H9 (cell line): ENCODE measurements at regions not wholly inside any gene's neighbourhood (a gene's known extent, or its start where the extent isn't known, plus 50 kb on each side); places are given as distances from the start of the nearest gene placed in this dataset.

ENCODE experiments used
- DNase-seq: peaks from one replicate; pipeline ENCODE4 v3.0.0-alpha.2; 2017
- H2AFZ ChIP-seq: one replicate; pipeline ENCODE4 v1.6.1; 2013; ENCODE audit warnings: mild to moderate bottlenecking, low read length, control low read depth, moderate library complexity
- H2AK5ac ChIP-seq: 2 replicates; pipeline ENCODE4 v1.6.1; 2013; ENCODE audit warnings: low read length, control low read depth, mixed read lengths; ENCODE audit not compliant: insufficient read length
- H2BK120ac ChIP-seq: one replicate; pipeline ENCODE4 v1.6.1; 2013; ENCODE audit warnings: low read depth, mild to moderate bottlenecking, low read length, control low read depth, inconsistent platforms; ENCODE audit not compliant: poor library complexity, severe bottlenecking
- H2BK12ac ChIP-seq: 2 replicates; pipeline ENCODE4 v1.6.1; 2013; ENCODE audit warnings: low read length, control low read depth, mixed read lengths, low read depth; ENCODE audit not compliant: insufficient read length
- H2BK15ac ChIP-seq: 2 replicates; pipeline ENCODE4 v1.6.1; 2013; ENCODE audit warnings: low read depth, low read length, control low read depth
- H2BK20ac ChIP-seq: one replicate; pipeline ENCODE4 v1.6.1; 2013; ENCODE audit warnings: low read depth, mild to moderate bottlenecking, low read length, control low read depth, inconsistent platforms; ENCODE audit not compliant: poor library complexity, severe bottlenecking
- H2BK5ac ChIP-seq: 2 replicates; pipeline ENCODE4 v1.6.1; 2013; ENCODE audit warnings: low read length, control low read depth, mixed read lengths; ENCODE audit not compliant: insufficient read length
- H3K14ac ChIP-seq: 2 replicates; pipeline ENCODE4 v1.6.1; 2013; ENCODE audit warnings: low read length, control low read depth; ENCODE audit not compliant: insufficient read depth
- H3K18ac ChIP-seq: 2 replicates; pipeline ENCODE4 v1.6.1; 2013; ENCODE audit warnings: low read depth, mild to moderate bottlenecking, mixed read lengths, low read length, control low read depth; ENCODE audit not compliant: insufficient read length
- H3K23ac ChIP-seq: 2 replicates; pipeline ENCODE4 v1.6.1; 2013; ENCODE audit warnings: low read length, control low read depth, mixed read lengths, low read depth; ENCODE audit not compliant: insufficient read length
- H3K23me2 ChIP-seq: 2 replicates; pipeline ENCODE4 v1.6.1; 2013; ENCODE audit warnings: low read depth, mild to moderate bottlenecking, mixed read lengths, low read length, control low read depth; ENCODE audit not compliant: insufficient read length, poor library complexity, severe bottlenecking
- H3K27ac ChIP-seq: 2 replicates; pipeline ENCODE4 v1.5.1; 2013; ENCODE audit warnings: low read length, control low read depth, mixed read lengths, low read depth; ENCODE audit not compliant: insufficient read length
- H3K27me3 ChIP-seq: 2 replicates; pipeline ENCODE4 v1.6.1; 2013; ENCODE audit warnings: low read length, control low read depth, inconsistent platforms; ENCODE audit not compliant: insufficient read depth
- H3K4ac ChIP-seq: 2 replicates; pipeline ENCODE4 v1.6.1; 2013; ENCODE audit warnings: low read depth, mild to moderate bottlenecking, control low read depth, inconsistent platforms, low read length, moderate library complexity
- H3K4me1 ChIP-seq: 2 replicates; pipeline ENCODE4 v1.6.1; 2013; ENCODE audit warnings: low read length, control low read depth, inconsistent platforms; ENCODE audit not compliant: insufficient read depth
- H3K4me2 ChIP-seq: 2 replicates; pipeline ENCODE4 v1.6.1; 2013; ENCODE audit warnings: low read length, control low read depth, mixed read lengths; ENCODE audit not compliant: insufficient read length, insufficient read depth
- H3K56ac ChIP-seq: 2 replicates; pipeline ENCODE4 v1.6.1; 2013; ENCODE audit warnings: low read depth, mild to moderate bottlenecking, mixed read lengths, low read length, control low read depth; ENCODE audit not compliant: insufficient read length
- H3K79me1 ChIP-seq: 2 replicates; pipeline ENCODE4 v1.6.1; 2013; ENCODE audit warnings: low read depth, mild to moderate bottlenecking, moderate library complexity, low read length, control low read depth, inconsistent platforms; ENCODE audit not compliant: insufficient read depth, poor library complexity, severe bottlenecking
- H3K79me2 ChIP-seq: 2 replicates; pipeline ENCODE4 v1.6.1; 2013; ENCODE audit warnings: low read length, control low read depth, inconsistent platforms; ENCODE audit not compliant: insufficient read depth
- H3K9ac ChIP-seq: 2 replicates; pipeline ENCODE4 v1.6.1; 2013; ENCODE audit warnings: low read length, control low read depth, mixed read lengths; ENCODE audit not compliant: insufficient read length; ENCODE audit errors: extremely low read depth
- H3K9me3 ChIP-seq: one replicate; pipeline ENCODE4 v1.6.1; 2013; ENCODE audit warnings: low read depth, low read length, inconsistent platforms; ENCODE audit not compliant: control insufficient read depth
- H3T11ph ChIP-seq: one replicate; pipeline ENCODE4 v1.6.1; 2013; ENCODE audit warnings: mild to moderate bottlenecking, low read length, control low read depth, inconsistent platforms
- H4K20me1 ChIP-seq: one replicate; pipeline ENCODE4 v1.6.1; 2013; ENCODE audit not compliant: control insufficient read depth, insufficient read length, insufficient read depth
- H4K5ac ChIP-seq: 2 replicates; pipeline ENCODE4 v1.6.1; 2013; ENCODE audit warnings: low read depth, mild to moderate bottlenecking, mixed read lengths, low read length, control low read depth; ENCODE audit not compliant: insufficient read length
- H4K8ac ChIP-seq: replicated peaks from 2 replicates; pipeline ENCODE4 v1.6.1; 2013; ENCODE audit warnings: low read length, control low read depth, mixed read lengths, low read depth; ENCODE audit not compliant: insufficient read length
- H4K91ac ChIP-seq: 2 replicates; pipeline ENCODE4 v1.6.1; 2013; ENCODE audit warnings: low read depth, mild to moderate bottlenecking, moderate library complexity, mixed read lengths, low read length, control low read depth; ENCODE audit not compliant: insufficient read length
- H3K27ac Mint-ChIP-seq, 3 experiments: 2 replicates in 2 of 3; 3 replicates in 1 of 3; pipeline ENCODE4 v1.8.0; 2020 to 2021; ENCODE audit warnings: mixed read lengths in 3 of 3, mild to moderate bottlenecking in 1 of 3, moderate library complexity in 1 of 3
- H3K27me3 Mint-ChIP-seq: 2 replicates; pipeline ENCODE4 v1.8.0; 2021; ENCODE audit warnings: low read depth, mild to moderate bottlenecking, moderate library complexity, mixed read lengths
- H3K36me3 Mint-ChIP-seq, 3 experiments: 2 replicates in 2 of 3; 3 replicates in 1 of 3; pipeline ENCODE4 v1.8.0; 2020 to 2021; ENCODE audit warnings: low read depth in 3 of 3, mixed read lengths in 3 of 3; ENCODE audit not compliant: insufficient read depth in 1 of 3
- H3K4me1 Mint-ChIP-seq, 2 experiments: 2 replicates each; pipeline ENCODE4 v1.8.0; 2020; ENCODE audit warnings: mixed read lengths in 2 of 2
- H3K4me3 Mint-ChIP-seq, 2 experiments: 2 replicates in 1 of 2; 3 replicates in 1 of 2; pipeline ENCODE4 v1.8.0; 2020 to 2021; ENCODE audit warnings: mild to moderate bottlenecking in 2 of 2, mixed read lengths in 2 of 2, moderate library complexity in 1 of 2
- H3K9me3 Mint-ChIP-seq, 2 experiments: 2 replicates in 1 of 2; 3 replicates in 1 of 2; pipeline ENCODE4 v1.8.0; 2020; ENCODE audit warnings: mild to moderate bottlenecking in 2 of 2, mixed read lengths in 2 of 2, moderate library complexity in 1 of 2
- CTCF ChIP-seq: fragments of 200-600 bp; sonication (generic); conservative IDR thresholded peaks from 3 replicates; pipeline ENCODE4 v1.8.0; 2021; ENCODE audit warnings: antibody characterized with exemption, mild to moderate bottlenecking
- WGBS: extraction: QIAGEN DNeasy Blood & Tissue Kit; methylation state at CpG from one replicate; pipeline ENCODE4 v1.1.7; 2013; ENCODE audit warnings: missing lambda C conversion rate, low lambda C conversion rate, mixed read lengths; ENCODE audit not compliant: insufficient read length; ENCODE audit errors: extremely low coverage; 5-methylcytosine and 5-hydroxymethylcytosine counted together

- TF ChIP-seq CTCF: no peak
- Histone ChIP-seq H4K5ac (no peak overlapping the region), H3K27ac (no peak overlapping the region), H3K23me2 (no peaks in the 10 kb centered on the region), H4K8ac (no peak overlapping the region), H2AFZ (no peak overlapping the region), H4K20me1 (no peaks in the 10 kb centered on the region), H2BK12ac (no peak overlapping the region), H3K4me2 (no peak overlapping the region), H4K91ac (no peak overlapping the region), H3K9me3 (no peaks in the 10 kb centered on the region), H3K23ac (no peak overlapping the region), H3K18ac (no peak overlapping the region), H2BK15ac (no peak overlapping the region), H3K14ac (no peak overlapping the region), H3K4me1 (peaks cover 13% of the 10 kb centered on the region; the same call in 1 of the 2 replicates), H3K79me2 (no peaks in the 10 kb centered on the region), H3K27me3 (no peaks in the 10 kb centered on the region), H2BK120ac (no peak overlapping the region), H3K56ac (no peak overlapping the region), H3K9ac (no peak overlapping the region), H2AK5ac (no peak overlapping the region), H2BK5ac (no peak overlapping the region), H3K4ac (no peak overlapping the region), H3T11ph (no peak overlapping the region), H2BK20ac (no peak overlapping the region), H3K79me1 (no peaks in the 10 kb centered on the region)
- no CpG with 5 or more reads among the region's 2 CpGs for WGBS
- Mint-ChIP-seq H3K9me3 (no peaks in the 10 kb centered on the region), H3K36me3 (no peaks in the 10 kb centered on the region; a peak in 1 of 7 replicates), H3K27ac (peak overlapping the region in 1 of 3 experiments; percentile 63; a peak in 2 of 7 replicates), H3K4me3 (no peak overlapping the region), H3K4me1 (peaks cover 23 to 29% of the 10 kb centered on the region in 2 experiments), H3K27me3 (peaks cover 1% of the 10 kb centered on the region; the same call in 1 of the 2 replicates)
- DNase-seq: no peak
These were observed 99.2 kb upstream of the ZDHHC17 start for GRCh38 chr12:76664731-76665130.
